Endometrial microvascular endothelial cells (primary cell): ENCODE measurements at regions not wholly inside any gene's neighbourhood (a gene's known extent, or its start where the extent isn't known, plus 50 kb on each side); places are given as distances from the start of the nearest gene placed in this dataset.
"Not testable (repeated sequence)": the region's sequence is repeated elsewhere in the genome, so short reads cannot be mapped to it uniquely, and the experiment has no call there.

ENCODE experiments used
- in situ Hi-C: cut with HindIII; loops from 2 replicates; pipeline ENCODE4 v1.10.0; 2017; ENCODE audit warnings: low sequenced_read_pairs, low pct_unique_long_range_greater_than_20kb; ENCODE audit errors: inconsistent ontology term

DNA sequence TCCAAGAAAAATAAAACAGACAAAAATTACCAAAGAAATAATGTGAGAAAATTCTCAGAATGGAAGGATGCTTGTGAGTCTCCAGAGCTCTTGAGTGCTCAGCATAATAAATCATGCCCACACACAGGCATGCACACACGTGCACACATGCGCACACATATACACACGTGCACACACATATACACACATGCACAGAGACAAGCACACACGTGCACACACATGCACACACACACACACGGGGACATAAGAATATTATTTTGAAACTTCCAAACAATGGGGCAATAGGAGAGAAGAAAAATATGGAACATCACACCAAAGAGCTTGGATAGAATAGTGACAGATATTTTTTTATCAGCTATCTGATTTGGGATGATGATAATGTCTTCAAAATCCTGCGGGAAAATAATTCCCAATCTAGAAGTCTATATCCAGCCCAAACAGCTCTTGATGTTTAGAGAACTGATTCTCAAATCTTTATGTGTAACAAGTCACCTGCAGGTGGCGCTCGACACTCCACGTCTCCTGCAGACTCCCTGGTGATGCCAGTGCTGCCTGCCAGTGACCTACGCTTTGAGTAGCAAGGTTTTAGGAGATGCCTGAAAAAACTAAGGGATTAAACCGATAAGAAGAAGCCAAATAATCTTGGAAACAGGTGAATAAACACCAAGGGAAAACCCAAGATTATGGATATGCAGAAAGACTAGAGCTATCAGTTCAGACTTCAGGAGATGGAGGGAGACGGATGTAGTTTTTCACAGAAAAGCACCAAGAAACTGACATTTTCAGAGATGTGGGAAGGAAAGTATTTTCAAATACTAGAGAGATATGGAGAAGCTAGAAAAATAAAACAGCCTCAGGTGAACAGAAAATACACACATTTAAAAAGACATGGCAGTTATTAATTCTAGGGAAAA lies 743.6 kb downstream of the ETS1 start:
- in situ Hi-C loops = no loop called here

DNA sequence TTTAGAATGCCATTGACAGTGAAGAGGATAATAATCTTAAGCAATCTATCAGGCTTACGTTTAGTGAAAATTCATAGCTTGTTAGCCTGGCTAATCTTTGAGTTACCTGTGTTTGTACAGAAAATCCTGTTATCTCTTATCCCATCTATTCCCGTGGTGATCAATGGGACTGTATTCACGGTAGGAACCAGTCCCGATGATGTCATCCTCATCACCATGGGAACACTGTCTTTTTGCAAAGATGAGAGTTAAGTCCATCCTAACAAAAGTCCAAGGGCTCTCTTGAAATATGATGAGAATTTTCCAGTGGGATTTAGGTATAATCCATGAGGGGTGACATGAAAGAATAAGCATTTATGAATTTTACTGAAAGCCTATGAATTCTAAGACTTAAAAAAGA lies 762.2 kb downstream of the ETS1 start:
- in situ Hi-C loops = no loop called here

DNA sequence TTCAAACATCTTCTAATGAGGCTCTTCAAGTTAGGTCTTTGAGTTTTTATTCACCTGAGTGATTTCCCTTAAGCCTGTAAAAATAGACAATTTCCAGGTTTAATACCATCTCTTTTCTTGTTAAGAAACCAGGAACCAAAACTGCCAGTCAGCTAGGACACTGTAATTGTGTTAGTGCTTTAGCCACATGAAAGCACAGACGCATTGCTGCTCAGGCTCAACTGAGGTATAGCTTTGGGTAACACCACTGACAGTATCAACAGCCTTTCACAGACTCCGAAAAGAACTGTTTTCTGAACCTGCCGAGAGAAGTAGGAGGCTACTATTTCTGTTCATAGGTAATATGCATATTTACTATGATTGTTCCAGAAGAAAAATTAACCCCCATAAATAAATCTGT lies 768.7 kb downstream of the ETS1 start:
- in situ Hi-C loops = no loop called here

DNA sequence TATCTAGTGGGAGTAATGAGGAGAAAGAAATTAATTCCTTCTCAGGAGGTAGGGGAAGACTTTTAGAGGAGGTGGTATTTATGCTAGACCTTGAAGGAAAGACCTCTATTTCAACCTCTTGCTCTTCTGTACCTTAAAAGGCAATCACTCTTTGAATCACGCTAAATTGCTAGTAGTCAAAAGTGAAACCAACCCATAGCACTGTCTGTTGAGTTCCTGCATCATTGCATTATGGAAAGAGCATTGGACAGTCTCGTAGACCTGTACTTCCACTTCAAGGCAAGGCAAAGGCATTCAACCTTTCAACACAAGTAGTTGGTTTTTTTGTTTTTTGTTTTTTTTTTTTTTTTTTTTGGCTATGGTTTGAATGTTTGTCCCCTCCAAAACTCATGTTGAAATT lies 770.4 kb downstream of the ETS1 start:
- in situ Hi-C loops = no loop called here

DNA sequence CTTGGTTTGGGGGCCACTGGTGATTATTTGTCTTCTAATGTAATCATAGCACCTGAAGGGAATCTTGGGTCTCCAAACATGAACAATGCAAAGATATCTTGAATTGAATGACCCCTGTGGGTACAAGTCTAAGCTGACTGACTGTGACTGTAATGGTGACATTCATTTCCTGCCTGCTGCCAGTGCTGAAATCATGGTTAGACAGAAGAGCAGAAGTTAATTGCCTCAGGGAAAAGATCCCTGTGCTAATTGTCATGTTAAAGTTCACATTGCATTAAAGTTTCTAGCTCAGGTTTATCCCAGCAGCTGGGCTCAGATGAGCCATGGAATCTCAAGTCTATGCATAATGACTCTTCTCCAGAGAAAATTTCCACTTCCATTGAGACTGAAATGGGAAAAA lies 772.0 kb downstream of the ETS1 start:
- in situ Hi-C loops = no loop called here

DNA sequence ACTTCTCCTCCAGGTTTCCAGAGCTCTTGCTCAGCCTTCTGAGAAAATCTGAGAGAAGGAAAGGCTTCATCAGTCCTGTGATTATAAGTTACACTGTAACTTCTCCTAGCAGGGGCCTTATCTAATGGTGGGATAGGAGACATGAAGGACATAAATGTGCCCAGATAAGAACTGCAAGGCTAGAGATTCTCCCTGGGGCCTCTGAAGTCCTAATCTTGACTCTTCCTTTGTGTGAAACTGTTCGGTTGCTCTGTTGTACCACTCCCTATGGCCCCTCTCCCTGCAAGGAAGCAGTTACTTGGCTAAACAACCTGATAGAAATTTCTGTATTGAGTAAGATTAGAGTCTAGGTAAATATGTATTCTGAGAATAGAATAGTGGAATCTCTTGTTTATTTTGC lies 780.9 kb downstream of the ETS1 start:
- in situ Hi-C loops = no loop called here

DNA sequence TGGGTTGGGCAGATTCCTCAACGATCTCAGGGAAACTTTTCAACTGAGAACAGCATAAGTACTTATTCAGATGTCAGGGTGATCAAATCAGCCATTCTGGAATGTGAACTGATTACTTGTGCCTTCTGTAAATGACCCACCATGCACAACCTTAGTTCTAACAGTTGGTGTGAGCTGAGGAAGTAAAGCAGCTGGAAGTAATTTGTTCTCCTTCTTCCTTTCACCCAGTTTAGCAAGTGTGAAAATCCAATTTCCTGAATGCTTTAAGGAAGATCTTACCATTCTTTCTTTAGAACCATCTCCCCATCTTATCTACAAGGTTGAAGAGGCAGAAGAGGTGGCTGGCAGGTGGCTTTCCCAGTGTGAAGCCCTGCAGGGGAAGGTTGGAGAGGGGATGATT lies 781.6 kb downstream of the ETS1 start:
- in situ Hi-C loops = no loop called here

DNA sequence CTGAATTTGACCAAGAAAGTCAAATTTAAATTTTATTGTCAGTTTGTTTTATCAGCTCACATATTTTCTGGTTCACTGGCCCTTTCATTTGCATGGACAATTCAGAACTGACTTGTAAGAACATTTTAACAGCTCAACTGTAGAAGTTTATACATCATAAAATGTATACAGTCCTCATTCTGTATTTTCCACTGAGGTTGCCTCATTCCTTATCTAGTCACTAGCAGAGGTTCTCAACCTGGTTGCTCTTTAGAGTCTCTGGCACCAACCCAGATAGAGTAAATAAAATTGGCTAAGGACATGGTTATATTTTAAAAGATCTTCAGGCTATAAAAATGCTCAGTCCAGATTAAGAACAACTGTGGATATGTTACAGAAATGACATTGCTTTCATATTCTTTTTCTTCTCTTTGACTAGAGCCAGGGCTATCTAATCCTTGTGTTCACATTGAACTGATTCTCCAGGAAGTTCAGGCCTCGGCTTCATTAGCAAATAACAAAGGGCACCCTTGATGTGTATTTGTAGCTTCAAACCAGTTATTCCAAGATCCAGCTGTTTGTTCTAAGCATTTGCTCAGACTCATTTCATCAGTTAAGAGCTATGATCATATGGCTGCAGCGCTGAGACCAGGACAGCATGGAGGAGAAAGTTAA lies 782.5 kb downstream of the ETS1 start:
- in situ Hi-C loops = no loop called here

DNA sequence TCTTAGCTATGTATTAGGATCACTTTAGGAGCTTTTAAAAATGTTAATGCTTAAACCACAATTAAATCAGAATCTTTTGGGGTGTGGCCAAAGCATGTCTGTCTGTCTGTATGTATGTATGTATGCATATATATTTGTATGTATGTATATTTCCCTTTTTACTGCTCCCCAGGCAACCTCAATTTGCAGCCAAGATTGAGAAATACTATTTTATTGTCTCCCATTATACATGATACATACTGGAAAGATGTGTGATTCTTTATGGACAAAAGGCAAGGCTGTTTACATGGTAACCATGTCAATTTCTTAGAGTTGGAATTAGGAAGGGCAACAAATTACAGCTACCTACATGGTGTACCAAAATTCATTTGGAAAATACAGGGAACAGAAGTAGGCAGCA lies 783.6 kb downstream of the ETS1 start:
- in situ Hi-C loops = no loop called here

DNA sequence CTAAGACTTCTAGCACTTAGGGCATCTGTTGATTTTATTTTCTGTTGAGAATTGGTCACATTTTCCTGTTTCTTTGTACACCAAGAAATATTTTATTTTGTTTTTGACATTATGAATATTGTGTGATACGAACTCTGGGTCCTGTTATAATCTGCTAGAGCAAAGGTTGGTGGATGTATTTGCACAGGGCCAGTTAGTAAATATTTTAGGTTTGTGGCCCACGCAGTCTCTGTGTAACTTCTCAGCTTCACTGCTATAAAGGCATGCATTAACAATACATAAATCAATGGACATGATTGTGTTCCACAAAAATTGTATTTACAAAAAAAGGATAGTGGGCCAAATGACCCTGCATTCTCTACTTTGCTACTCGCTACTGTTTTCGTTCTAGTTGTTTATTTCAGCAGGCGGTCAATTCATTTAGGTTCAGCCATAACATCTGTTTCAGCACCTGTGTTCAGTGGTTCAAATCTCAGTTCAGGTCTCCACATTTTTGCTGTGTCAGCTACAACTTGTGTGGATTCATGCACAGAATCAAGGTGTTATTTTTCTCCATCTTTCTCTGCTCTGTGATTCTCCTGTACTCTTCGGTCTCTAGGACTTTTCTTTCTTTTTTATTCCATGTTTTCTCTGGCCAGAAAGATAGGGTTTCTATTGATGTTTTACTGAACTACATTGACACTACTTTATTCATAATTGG lies 786.2 kb downstream of the ETS1 start:
- in situ Hi-C loops = no loop called here

DNA sequence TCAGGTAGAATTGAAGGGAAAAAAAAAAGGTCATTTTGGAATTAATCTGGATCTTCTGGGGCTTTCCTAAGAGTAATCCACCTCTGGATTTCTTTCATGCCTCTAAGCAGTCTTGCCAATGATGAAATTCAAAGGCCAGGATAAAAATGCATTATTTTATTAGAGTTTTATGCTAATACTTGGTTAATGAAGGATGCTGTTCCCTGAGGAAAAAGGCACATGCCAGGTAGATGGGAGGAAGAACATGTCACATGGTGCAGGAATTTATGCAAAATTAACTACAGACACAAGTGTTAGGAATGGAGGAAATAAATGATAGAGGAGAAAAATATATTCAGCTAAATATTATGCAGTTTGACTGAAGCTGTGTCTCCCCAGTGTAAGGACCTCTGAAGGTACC lies 792.0 kb downstream of the ETS1 start:
- in situ Hi-C loops = no loop called here

DNA sequence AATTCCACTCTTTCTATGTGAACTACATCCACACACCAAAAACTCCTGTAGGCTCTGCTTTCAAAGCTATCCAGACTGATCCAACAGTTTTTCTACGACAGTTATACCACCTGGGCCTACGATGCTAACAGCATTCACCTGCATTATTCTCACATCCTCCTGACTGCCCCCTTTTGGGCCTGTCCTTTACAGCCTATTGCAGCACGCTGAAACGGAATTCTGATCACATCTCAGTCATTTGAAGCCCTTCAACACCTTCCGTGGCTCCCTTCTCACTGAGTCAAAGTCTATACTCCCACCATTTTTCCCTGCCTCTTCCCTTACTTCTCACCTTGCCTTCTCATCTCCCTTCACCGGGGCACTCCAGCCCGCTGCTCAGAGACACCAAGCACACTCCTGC lies 791.3 kb upstream of the KIRREL3 start:
- in situ Hi-C loops = no loop called here

DNA sequence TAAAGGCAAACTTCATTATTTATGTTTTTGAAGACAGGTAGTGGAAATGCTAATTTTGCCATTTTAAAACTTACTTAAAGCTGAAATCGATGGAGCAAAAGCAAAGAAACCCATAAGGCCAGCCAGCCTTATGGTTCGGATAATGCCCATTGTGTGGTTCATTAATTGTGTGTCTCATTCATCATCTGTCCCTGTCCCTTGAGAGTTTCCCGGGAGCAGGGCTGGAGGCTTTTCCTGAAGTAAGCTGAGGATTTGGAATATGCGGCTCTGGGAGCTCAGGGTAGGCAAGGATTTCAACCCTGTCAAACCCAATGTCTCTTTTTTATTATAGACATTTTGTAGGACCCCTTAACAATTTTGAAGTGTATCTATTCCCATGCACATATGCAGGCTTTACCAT lies 790.0 kb upstream of the KIRREL3 start:
- in situ Hi-C loops = no loop called here

DNA sequence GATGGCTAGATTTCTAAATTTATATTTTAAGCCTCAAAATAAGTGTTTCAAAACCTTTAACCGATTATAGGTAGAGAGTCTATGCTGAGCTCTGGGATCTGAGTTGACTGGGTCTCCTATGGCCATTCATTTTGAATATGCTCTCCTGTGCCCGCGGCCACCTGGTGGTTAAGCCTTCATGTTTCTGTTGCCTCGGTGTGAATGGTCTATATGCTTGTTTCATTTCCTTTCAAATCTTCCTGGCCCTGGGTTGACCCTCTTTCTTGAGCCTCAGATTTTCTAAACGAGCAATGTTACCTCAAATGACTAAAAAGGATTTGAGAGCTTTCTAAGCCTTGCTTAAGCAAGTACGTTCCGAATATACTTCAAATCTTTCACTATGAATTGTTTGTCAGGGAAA lies 789.4 kb upstream of the KIRREL3 start:
- in situ Hi-C loops = no loop called here

DNA sequence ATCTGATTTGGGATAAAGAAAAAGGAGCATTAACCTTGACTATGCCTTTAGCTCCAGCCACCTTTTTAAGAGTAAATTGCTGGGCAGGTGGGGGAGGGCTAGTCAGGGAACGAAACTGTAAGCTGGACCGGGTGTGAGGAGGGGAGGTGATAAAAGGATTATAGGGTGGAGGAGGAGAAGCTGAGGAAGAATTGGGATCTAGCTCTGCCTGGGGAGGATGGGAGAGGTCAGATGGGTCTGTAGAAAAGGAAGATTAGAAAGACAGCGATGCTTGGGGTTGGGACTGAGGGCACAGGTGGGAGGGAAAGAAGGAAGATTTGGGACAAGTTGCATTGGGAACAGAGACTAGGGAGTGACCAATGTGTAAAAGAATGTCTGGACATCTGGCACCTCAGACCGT lies 772.4 kb upstream of the KIRREL3 start:
- in situ Hi-C loops = not testable (repeated sequence)

DNA sequence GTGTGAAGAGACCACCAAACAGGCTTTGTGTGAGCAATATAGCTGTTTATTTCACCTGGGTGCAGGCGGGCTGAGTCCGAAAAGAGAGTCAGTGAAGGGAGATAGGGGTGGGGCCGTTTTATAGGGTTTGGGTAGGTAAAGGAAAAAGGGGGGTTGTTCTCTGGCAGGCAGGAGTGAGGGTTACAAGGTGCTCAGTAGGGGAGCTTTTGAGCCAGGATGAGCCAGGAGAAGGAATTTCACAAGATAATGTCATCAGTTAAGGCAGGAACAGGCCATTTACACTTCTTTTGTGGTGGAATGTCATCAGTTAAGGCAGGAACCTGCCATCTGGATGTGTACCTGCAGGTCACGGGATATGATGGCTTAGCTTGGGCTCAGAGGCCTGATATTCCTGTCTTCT lies 768.4 kb upstream of the KIRREL3 start:
- in situ Hi-C loops = not testable (repeated sequence)

DNA sequence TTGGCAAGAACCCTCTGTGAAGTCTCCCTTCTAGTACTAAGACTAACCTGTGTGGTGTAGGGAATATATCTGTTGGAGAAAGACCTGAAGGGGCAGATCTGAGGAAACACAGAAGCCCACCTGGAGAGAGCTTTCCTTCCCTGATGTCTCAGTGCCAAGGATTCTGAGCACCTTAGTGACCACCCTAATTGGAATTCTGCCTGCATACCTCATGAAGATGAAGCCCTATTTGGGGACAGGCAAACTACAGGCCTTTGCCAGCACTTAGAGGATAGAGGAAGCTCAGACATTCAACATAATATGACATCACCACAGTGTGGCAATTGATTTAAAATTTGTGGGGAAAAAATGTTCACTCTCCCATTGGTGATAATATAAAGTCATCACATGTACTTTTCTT lies 766.2 kb upstream of the KIRREL3 start:
- in situ Hi-C loops = no loop called here

DNA sequence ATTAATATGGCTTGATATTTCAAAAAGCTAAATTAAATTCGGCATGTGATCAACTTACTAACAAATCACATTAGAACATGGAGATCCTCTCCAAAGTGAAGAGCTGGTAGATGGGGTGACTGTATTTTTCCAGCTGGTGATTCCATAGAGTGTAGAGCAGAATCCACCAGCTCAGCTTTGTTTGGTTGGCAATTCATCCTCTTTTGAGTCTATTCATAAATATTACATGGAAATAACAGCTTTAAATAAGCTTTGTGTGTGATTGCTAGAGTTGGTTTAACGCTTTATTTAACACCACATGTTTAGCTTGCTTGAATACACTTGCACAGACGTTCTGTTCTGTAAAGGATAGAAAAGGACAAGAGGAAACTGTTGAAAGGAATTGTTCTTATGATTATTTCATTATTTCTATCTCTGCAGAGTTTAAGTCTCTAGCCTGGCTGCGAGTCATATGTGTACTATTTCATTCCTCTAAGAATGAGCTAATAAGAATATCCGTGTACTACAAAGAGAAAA lies 738.3 kb upstream of the KIRREL3 start:
- in situ Hi-C loops = no loop called here

DNA sequence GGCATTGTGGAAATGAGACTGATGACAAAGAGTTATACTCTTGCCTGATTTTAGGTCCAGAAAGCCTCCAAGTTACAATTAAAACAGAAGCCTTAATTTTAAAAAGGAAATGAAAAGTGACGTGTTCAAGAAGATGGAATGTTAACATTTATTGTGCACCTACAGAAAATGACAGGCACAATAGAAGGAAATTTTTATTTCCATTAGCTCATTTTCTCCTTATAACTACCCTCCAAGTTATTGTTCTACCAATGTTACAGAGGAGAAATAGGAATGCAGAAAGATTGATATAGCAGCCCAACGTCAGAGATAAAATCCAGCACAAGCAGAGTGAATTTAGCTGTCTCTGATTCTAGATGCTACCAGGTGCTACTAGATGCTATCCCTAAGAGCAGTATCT lies 736.9 kb upstream of the KIRREL3 start:
- in situ Hi-C loops = no loop called here

DNA sequence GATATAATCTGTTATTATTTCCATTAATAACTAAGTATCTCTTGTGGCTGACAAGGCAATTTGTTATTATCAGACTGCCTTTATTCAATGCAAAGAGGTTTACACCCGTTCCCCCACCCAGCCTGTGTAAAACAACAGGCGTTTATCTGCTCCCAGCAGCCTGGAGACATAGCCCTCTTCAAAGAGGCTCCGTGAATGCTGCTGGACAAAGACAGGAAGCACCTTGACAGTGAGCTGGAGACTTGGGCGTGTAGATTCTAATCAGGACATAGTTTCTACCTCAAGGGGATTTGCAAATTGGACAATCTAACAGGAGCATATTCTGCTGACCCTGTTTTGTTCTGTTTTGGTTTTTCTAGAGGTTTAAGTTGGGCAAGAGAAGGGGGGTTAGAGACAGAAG lies 733.0 kb upstream of the KIRREL3 start:
- in situ Hi-C loops = no loop called here
